K562 (cell line): ENCODE measurements at regions not wholly inside any gene's neighbourhood (a gene's known extent, or its start where the extent isn't known, plus 50 kb on each side); places are given as distances from the start of the nearest gene placed in this dataset.

Source experiments
- ATAC-seq: fragments of 200-7000 bp; cut with Tn5 transposase; 3 replicates; pipeline ENCODE4 v1.9.1; 2020; ENCODE audit warnings: moderate library complexity
- BruUV-seq: library from RNA; stranded (reverse); fragments of 400-500 nt; replicated peaks from 2 replicates; lab custom pipeline; 2021; lab: Mats Ljungman, UMichigan
- CTCF ChIA-PET: fragments of 300-600 bp; formaldehyde crosslinking; extraction: SDS; loops from one replicate; lab custom pipeline; 2021; ENCODE audit warnings: low intra/inter-chr PET ratio; lab: Yijun Ruan, JAX
- POLR2A ChIA-PET: fragments of 300-600, 350-650 bp; sonication (Branson Sonifier 250); formaldehyde crosslinking; extraction: SDS; loops from one replicate; lab custom pipeline; 2021; ENCODE audit warnings: antibody characterized with exemption, inconsistent platforms; lab: Yijun Ruan, JAX
- DNase-seq, 4 experiments: peaks; one replicate each; pipeline versions ENCODE4 v3.0.0 to v3.0.0-alpha.2; 2011 to 2018; ENCODE audit warnings: low spot score in 3 of 4, mixed read lengths in 3 of 4; ENCODE audit errors: extremely low read depth in 1 of 4
- FAIRE-seq: peaks from 2 replicates; lab custom pipeline; 2011; peaks lifted over from hg19 to GRCh38; lab: Jason Lieb, UNC
- H2AFZ ChIP-seq: 2 replicates; pipeline ENCODE4 v1.6.0; 2011; ENCODE audit warnings: low read depth, low read length, control low read depth, inconsistent platforms
- H3K27ac ChIP-seq: fragments of 200-600 bp; 3 replicates; pipeline ENCODE4 v1.8.0; 2011; ENCODE audit warnings: low read depth, mild to moderate bottlenecking, control low read depth, inconsistent platforms, low read length, moderate library complexity, mixed read lengths; ENCODE audit errors: extremely low read depth
- H3K27me3 ChIP-seq, 2 experiments: fragments of 300-600 bp in 1 of 2; 2 replicates in 1 of 2; 3 replicates in 1 of 2; pipeline versions ENCODE4 v1.6.0 to v1.8.0; 2011; ENCODE audit warnings: inconsistent platforms in 2 of 2, low read length in 2 of 2, mild to moderate bottlenecking in 1 of 2, mixed read lengths in 1 of 2, moderate library complexity in 1 of 2; ENCODE audit not compliant: control insufficient read depth in 2 of 2, insufficient read depth in 2 of 2
- H3K36me3 ChIP-seq: fragments of 300-600 bp; 3 replicates; pipeline ENCODE4 v1.8.0; 2011; ENCODE audit warnings: mild to moderate bottlenecking, low read length, inconsistent platforms; ENCODE audit not compliant: control insufficient read depth, insufficient read depth
- H3K4me1 ChIP-seq, 2 experiments: fragments of 200-600 bp in 1 of 2; replicated peaks in 1 of 2; 2 replicates in 1 of 2; 3 replicates in 1 of 2; pipeline versions ENCODE4 v1.5.1 to v1.8.0; 2011; ENCODE audit warnings: inconsistent platforms in 2 of 2, low read length in 2 of 2, mild to moderate bottlenecking in 1 of 2, mixed read lengths in 1 of 2, moderate library complexity in 1 of 2; ENCODE audit not compliant: control insufficient read depth in 2 of 2, insufficient read depth in 2 of 2
- H3K4me2 ChIP-seq: 2 replicates; pipeline ENCODE4 v1.6.1; 2011; ENCODE audit warnings: low read length, control low read depth, inconsistent platforms, mixed read lengths; ENCODE audit not compliant: insufficient read depth
- H3K4me3 ChIP-seq: fragments of 200-600 bp; sonication (generic), shearing (Covaris generic); 2 replicates; pipeline ENCODE4 v1.5.1; 2016; ENCODE audit warnings: control low read depth, inconsistent platforms
- H3K79me2 ChIP-seq: fragments of 200-600 bp; 3 replicates; pipeline ENCODE4 v1.8.0; 2011; ENCODE audit warnings: low read length, inconsistent platforms; ENCODE audit not compliant: control insufficient read depth, insufficient read depth
- H3K9ac ChIP-seq, 2 experiments: 2 replicates each; pipeline versions ENCODE4 v1.6.0 to v1.6.1; 2011; ENCODE audit warnings: low read depth in 2 of 2, low read length in 2 of 2, control low read depth in 1 of 2, inconsistent platforms in 1 of 2, mild to moderate bottlenecking in 1 of 2, mixed read lengths in 1 of 2; ENCODE audit not compliant: insufficient read depth in 1 of 2
- H3K9me1 ChIP-seq: one replicate; pipeline ENCODE4 v1.6.0; 2011; ENCODE audit warnings: inconsistent platforms, mild to moderate bottlenecking, low read length, moderate library complexity; ENCODE audit not compliant: control insufficient read depth, insufficient read depth
- H3K9me3 ChIP-seq: replicated peaks from 2 replicates; pipeline ENCODE4 v1.5.1; 2011; ENCODE audit warnings: low read depth, low read length, inconsistent platforms; ENCODE audit not compliant: control insufficient read depth, insufficient read depth
- H4K20me1 ChIP-seq: replicated peaks from 2 replicates; pipeline ENCODE4 v1.6.1; 2011; ENCODE audit warnings: low read length, inconsistent platforms, mixed read lengths; ENCODE audit not compliant: control insufficient read depth, insufficient read depth
- CSDE1 ChIP-seq, 2 experiments: fragments of 450-650 bp; IDR thresholded peaks; 2 replicates each; pipeline ENCODE4 v1.6.1; 2016; ENCODE audit warnings: mild to moderate bottlenecking in 1 of 2
- ZNF507 ChIP-seq: conservative IDR thresholded peaks from 2 replicates; pipeline ENCODE4 v1.6.1; 2017; ENCODE audit warnings: missing genetic modification characterization, missing compliant biosample characterization
- WGBS: fragments of 100-300 bp; shearing (Covaris generic); methylation state at CpG from one replicate; pipeline ENCODE4 v1.1.6; 2016; ENCODE audit warnings: low coverage, mixed read lengths; ENCODE audit not compliant: insufficient coverage; ENCODE audit errors: missing lambda C conversion rate; 5-methylcytosine and 5-hydroxymethylcytosine counted together
- in situ Hi-C: fragments of 300-500 bp; cut with MboI; formaldehyde crosslinking; loops from 4 replicates; pipeline ENCODE4 v1.15.0; 2018; ENCODE audit warnings: inconsistent platforms, mixed read lengths
- intact Hi-C: fragments of 100-400 bp; cut with micrococcal nuclease; formaldehyde crosslinking; loops from 2 replicates; pipeline ENCODE4 v1.14.2; 2022
- TF ChIP-seq, protein P1 (sequence below): fragments of 250-450 bp; sonication (Bioruptor Pico); IDR thresholded peaks from 2 replicates; pipeline ENCODE4 v1.8.0; 2022; ENCODE audit warnings: inconsistent platforms
- TF ChIP-seq, protein P2 (sequence below): sonication (generic); formaldehyde crosslinking; IDR thresholded peaks from 2 replicates; pipeline ENCODE4 v1.8.0; 2022; ENCODE audit warnings: mild to moderate bottlenecking, missing genetic modification reagents

DNA sequence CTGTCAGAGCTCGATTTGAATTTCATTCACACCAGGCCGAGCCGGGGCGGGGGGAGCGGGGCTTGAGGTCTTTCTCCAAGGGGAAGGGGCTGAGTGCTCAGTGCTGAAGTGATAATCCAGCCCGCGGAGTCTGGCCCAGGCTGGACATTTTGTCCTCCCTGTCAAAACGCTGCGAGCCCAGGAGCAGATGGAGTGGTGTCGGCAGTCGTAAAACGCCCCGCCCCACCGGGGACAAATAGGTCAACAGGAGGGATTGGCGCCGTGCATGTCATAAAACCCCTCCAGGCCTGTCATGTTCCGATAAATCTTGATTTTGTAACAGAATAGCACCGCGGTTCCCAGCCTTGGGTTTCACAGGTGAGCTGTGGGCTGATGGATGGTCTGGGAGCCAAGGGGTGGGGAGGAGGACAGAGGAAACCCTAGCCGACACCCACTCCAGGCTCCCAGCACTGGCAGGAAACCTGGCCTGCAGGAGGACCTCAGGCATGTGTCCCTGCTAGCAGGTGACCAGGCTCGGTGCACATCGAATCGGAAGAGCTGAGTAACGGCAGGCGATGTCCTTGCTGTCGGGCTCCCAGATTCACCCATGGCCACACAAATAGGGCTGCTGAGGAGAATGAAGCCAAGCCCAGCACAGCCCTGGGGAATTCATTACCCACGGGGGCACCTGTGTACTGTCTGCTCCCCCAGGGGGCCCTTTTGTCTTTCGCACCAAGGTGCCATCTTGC lies 341.4 kb downstream of the FOXL1 start:
- no peak overlapping the region for H3K9ac ChIP-seq
- in situ Hi-C loops = no loop called here
- POLR2A ChIA-PET = interaction anchor here (0.6 to 0.7 kb wide), 2 partner anchors 12 to 296 kb away, joined by 3 to 4 read pairs; no protein-coding TSS in a partner anchor
- no peak for DNase-seq
- no peak overlapping the region for H3K4me3 ChIP-seq
- no peaks in the 10 kb centered on the region for H3K79me2 ChIP-seq
- H2AFZ ChIP-seq = no peak overlapping the region
- H3K4me1 ChIP-seq = peaks cover 0 to 5% of the 10 kb centered on the region in 2 experiments; a peak in 1 of 5 replicates
- H3K9me1 ChIP-seq = no peaks in the 10 kb centered on the region
- H4K20me1 ChIP-seq = peaks cover 4% of the 10 kb centered on the region
- WGBS = 3% methylated on average over 17 of the region's 28 CpGs
- H3K27ac ChIP-seq = no peak overlapping the region
- H3K4me2 ChIP-seq = no peak overlapping the region
- no TSS peak for BruUV-seq
- H3K36me3 ChIP-seq = no peaks in the 10 kb centered on the region
- FAIRE-seq = no peak
- ATAC-seq = no peak
- intact Hi-C loops = no loop called here
- no peaks in the 10 kb centered on the region for H3K9me3 ChIP-seq
- TF ChIP-seq, protein P1, sequence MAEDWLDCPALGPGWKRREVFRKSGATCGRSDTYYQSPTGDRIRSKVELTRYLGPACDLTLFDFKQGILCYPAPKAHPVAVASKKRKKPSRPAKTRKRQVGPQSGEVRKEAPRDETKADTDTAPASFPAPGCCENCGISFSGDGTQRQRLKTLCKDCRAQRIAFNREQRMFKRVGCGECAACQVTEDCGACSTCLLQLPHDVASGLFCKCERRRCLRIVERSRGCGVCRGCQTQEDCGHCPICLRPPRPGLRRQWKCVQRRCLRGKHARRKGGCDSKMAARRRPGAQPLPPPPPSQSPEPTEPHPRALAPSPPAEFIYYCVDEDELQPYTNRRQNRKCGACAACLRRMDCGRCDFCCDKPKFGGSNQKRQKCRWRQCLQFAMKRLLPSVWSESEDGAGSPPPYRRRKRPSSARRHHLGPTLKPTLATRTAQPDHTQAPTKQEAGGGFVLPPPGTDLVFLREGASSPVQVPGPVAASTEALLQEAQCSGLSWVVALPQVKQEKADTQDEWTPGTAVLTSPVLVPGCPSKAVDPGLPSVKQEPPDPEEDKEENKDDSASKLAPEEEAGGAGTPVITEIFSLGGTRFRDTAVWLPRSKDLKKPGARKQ (CRISPR knock-in tag) = no peak
- TF ChIP-seq, protein P2, sequence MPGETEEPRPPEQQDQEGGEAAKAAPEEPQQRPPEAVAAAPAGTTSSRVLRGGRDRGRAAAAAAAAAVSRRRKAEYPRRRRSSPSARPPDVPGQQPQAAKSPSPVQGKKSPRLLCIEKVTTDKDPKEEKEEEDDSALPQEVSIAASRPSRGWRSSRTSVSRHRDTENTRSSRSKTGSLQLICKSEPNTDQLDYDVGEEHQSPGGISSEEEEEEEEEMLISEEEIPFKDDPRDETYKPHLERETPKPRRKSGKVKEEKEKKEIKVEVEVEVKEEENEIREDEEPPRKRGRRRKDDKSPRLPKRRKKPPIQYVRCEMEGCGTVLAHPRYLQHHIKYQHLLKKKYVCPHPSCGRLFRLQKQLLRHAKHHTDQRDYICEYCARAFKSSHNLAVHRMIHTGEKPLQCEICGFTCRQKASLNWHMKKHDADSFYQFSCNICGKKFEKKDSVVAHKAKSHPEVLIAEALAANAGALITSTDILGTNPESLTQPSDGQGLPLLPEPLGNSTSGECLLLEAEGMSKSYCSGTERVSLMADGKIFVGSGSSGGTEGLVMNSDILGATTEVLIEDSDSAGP (CRISPR knock-in tag) = no peak
- no peak for TF ChIP-seq CSDE1 (IDR thresholded peaks at IDR 0.05)
- TF ChIP-seq ZNF507 = no peak
- CTCF ChIA-PET = no interaction called here
- peaks cover 40 to 75% of the 10 kb centered on the region in 2 experiments for H3K27me3 ChIP-seq
